ENCODE measurements at regions not wholly inside any gene's neighbourhood (a gene's known extent, or its start where the extent isn't known, plus 50 kb on each side); places are given as distances from the start of the nearest gene placed in this dataset.

- no peaks in the 10 kb centered on the region for H3K4me1 ChIP-seq
- H3K27ac ChIP-seq, result no peak overlapping the region
- WGBS, 2 donors, result 80 to 82% methylated on average over 20 of the region's 20 CpGs
- intact Hi-C loops (cut with DNase I; ENCODE audit: low total_unique reads), result no loop called here
- H3K9me3 ChIP-seq, result no peaks in the 10 kb centered on the region
- no peaks in the 10 kb centered on the region for H3K36me3 ChIP-seq (ENCODE audit: low read depth, missing control alignments)
- TF ChIP-seq CTCF (IDR thresholded peaks at IDR 0.05), result no peak
- TF ChIP-seq POLR2A (IDR thresholded peaks at IDR 0.05), result no peak
- no peak overlapping the region for H3K4me3 ChIP-seq
- no peak for DNase-seq
- H3K27me3 ChIP-seq, result no peaks in the 10 kb centered on the region
These were observed 97.1 kb upstream of the IRS2 start for GRCh38 chr13:109883181-109884180.

- H3K4me3 ChIP-seq, result no peak overlapping the region
- H3K36me3 ChIP-seq (ENCODE audit: low read depth, missing control alignments), result no peaks in the 10 kb centered on the region
- intact Hi-C loops (cut with DNase I; ENCODE audit: low total_unique reads), result no loop called here
- TF ChIP-seq CTCF (IDR thresholded peaks at IDR 0.05) (no peak), POLR2A (IDR thresholded peaks at IDR 0.05) (no peak)
- H3K9me3 ChIP-seq, result no peaks in the 10 kb centered on the region
- no peak overlapping the region for H3K27ac ChIP-seq
- H3K4me1 ChIP-seq, result no peaks in the 10 kb centered on the region
- DNase-seq, result no peak
- 66 to 76% methylated on average over 13 to 14 of the region's 14 CpGs for WGBS, 2 donors
- no peaks in the 10 kb centered on the region for H3K27me3 ChIP-seq
These were observed 95.7 kb upstream of the IRS2 start for GRCh38 chr13:109881961-109882558.

- intact Hi-C loops (cut with DNase I; ENCODE audit: low total_unique reads), result no loop called here
- Histone ChIP-seq H3K27ac (no peak overlapping the region), H3K4me3 (no peak overlapping the region), H3K9me3 (no peaks in the 10 kb centered on the region), H3K27me3 (no peaks in the 10 kb centered on the region), H3K4me1 (no peaks in the 10 kb centered on the region), H3K36me3 (ENCODE audit: low read depth, missing control alignments) (no peaks in the 10 kb centered on the region)
- TF ChIP-seq CTCF (IDR thresholded peaks at IDR 0.05) (no peak), POLR2A (IDR thresholded peaks at IDR 0.05) (no peak)
- WGBS, 2 donors, result 51 to 79% methylated on average over 14 of the region's 14 CpGs
- no peak for DNase-seq
These were observed 95.0 kb upstream of the IRS2 start for GRCh38 chr13:109881347-109881725.

- DNase-seq, result no peak
- Histone ChIP-seq H3K27ac (no peak overlapping the region), H3K36me3 (ENCODE audit: low read depth, missing control alignments) (no peaks in the 10 kb centered on the region), H3K27me3 (no peaks in the 10 kb centered on the region), H3K9me3 (no peaks in the 10 kb centered on the region), H3K4me1 (no peaks in the 10 kb centered on the region), H3K4me3 (no peak overlapping the region)
- WGBS, 2 donors, result 44 to 65% methylated on average over 31 to 35 of the region's 35 CpGs
- intact Hi-C loops (cut with DNase I; ENCODE audit: low total_unique reads), result no loop called here
- TF ChIP-seq POLR2A (IDR thresholded peaks at IDR 0.05) (no peak), CTCF (IDR thresholded peaks at IDR 0.05) (no peak)
These were observed 94.3 kb upstream of the IRS2 start for GRCh38 chr13:109880371-109881346.
